SK-N-SH treated with all-trans-retinoic acid at 6 μM for 48 hours (cell line): ENCODE measurements at regions not wholly inside any gene's neighbourhood (a gene's known extent, or its start where the extent isn't known, plus 50 kb on each side); places are given as distances from the start of the nearest gene placed in this dataset.

ENCODE experiments used
- PPARA ChIP-seq: fragments of 250-450 bp; sonication (Bioruptor Pico); IDR thresholded peaks from 2 replicates; pipeline ENCODE4 v1.5.0; 2020; ENCODE audit warnings: mild to moderate bottlenecking, borderline replicate concordance
- SNAI2 ChIP-seq: fragments of 250-450 bp; sonication (Bioruptor Pico); IDR thresholded peaks from 2 replicates; pipeline ENCODE4 v1.5.0; 2020; ENCODE audit warnings: mild to moderate bottlenecking, moderate library complexity
- ZFP3 ChIP-seq: fragments of 250-450 bp; sonication (Bioruptor Pico); IDR thresholded peaks from 2 replicates; pipeline ENCODE4 v1.5.0; 2020; ENCODE audit warnings: mild to moderate bottlenecking, moderate library complexity
- ZFP30 ChIP-seq: fragments of 450-650 bp; formaldehyde crosslinking; IDR thresholded peaks from 2 replicates; pipeline ENCODE4 v1.5.0; 2022; ENCODE audit warnings: mild to moderate bottlenecking, moderate library complexity
- TF ChIP-seq, protein P1 (sequence below): fragments of 250-450 bp; sonication (Bioruptor Pico); IDR thresholded peaks from 2 replicates; pipeline ENCODE4 v1.8.0; 2020; ENCODE audit warnings: mild to moderate bottlenecking, moderate library complexity, borderline replicate concordance
- TF ChIP-seq, protein P2 (sequence below): fragments of 250-450 bp; sonication (Bioruptor Pico); IDR thresholded peaks from 2 replicates; pipeline ENCODE4 v1.5.1; 2021; ENCODE audit warnings: mild to moderate bottlenecking, moderate library complexity

DNA sequence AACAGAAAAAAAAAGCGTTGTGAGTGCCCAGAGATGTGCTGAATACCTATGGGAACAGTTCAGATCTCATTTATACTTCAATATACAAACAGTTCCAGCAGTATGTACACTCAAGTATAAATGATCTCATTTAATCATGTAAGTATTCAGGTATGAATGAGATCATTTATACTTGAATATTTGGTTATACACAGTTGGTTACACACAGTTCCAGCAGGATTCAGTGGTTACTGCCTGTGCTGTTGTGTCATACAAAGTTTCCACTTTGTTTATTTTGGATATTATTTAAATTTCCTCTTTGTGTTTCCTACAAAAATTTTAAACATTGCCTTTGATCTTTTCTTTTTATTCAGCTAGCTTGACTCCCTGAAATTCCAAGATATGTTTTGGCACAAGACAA, 293.5 kb upstream of the SLC39A10 start:
- TF ChIP-seq ZFP3 (CRISPR knock-in tag) (no peak), SNAI2 (CRISPR knock-in tag) (no peak), ZFP30 (CRISPR knock-in tag) (no peak), PPARA (CRISPR knock-in tag) (no peak)
- TF ChIP-seq, protein P1, sequence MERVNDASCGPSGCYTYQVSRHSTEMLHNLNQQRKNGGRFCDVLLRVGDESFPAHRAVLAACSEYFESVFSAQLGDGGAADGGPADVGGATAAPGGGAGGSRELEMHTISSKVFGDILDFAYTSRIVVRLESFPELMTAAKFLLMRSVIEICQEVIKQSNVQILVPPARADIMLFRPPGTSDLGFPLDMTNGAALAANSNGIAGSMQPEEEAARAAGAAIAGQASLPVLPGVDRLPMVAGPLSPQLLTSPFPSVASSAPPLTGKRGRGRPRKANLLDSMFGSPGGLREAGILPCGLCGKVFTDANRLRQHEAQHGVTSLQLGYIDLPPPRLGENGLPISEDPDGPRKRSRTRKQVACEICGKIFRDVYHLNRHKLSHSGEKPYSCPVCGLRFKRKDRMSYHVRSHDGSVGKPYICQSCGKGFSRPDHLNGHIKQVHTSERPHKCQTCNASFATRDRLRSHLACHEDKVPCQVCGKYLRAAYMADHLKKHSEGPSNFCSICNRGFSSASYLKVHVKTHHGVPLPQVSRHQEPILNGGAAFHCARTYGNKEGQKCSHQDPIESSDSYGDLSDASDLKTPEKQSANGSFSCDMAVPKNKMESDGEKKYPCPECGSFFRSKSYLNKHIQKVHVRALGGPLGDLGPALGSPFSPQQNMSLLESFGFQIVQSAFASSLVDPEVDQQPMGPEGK: no peak
- TF ChIP-seq, protein P2, sequence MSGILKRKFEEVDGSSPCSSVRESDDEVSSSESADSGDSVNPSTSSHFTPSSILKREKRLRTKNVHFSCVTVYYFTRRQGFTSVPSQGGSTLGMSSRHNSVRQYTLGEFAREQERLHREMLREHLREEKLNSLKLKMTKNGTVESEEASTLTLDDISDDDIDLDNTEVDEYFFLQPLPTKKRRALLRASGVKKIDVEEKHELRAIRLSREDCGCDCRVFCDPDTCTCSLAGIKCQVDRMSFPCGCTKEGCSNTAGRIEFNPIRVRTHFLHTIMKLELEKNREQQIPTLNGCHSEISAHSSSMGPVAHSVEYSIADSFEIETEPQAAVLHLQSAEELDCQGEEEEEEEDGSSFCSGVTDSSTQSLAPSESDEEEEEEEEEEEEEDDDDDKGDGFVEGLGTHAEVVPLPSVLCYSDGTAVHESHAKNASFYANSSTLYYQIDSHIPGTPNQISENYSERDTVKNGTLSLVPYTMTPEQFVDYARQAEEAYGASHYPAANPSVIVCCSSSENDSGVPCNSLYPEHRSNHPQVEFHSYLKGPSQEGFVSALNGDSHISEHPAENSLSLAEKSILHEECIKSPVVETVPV (CRISPR knock-in tag): no peak
